GM18511 (cell line): ENCODE measurements at regions not wholly inside any gene's neighbourhood (a gene's known extent, or its start where the extent isn't known, plus 50 kb on each side); places are given as distances from the start of the nearest gene placed in this dataset.
"Not testable (repeated sequence)": the region's sequence is repeated elsewhere in the genome, so short reads cannot be mapped to it uniquely, and the experiment has no call there.

Experiments used
- ATAC-seq: cut with Tn5 transposase; IDR thresholded peaks from one replicate; pipeline ENCODE4 v1.9.1; 2021; ENCODE audit warnings: mild to moderate bottlenecking, moderate library complexity; ENCODE audit not compliant: unreplicated experiment

DNA sequence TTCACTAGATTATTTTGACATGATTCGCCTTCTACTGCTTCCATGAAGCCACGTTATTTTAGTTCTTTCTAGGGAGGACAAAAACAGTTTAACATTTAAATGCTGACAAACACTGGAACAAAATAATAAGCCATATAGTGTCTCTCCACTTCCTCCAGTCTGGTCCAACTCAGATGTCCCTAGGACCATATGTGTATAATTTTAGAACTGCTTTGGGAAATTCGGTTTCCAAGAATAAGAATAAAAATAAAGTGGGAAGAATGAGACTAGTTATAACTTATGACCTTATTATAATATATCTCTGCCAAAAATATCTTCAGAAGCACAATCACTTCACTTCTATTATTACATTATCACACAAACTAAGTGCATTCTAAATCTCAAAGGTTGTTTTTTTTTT, 164.4 kb upstream of the POF1B start:
- no peak for ATAC-seq

DNA sequence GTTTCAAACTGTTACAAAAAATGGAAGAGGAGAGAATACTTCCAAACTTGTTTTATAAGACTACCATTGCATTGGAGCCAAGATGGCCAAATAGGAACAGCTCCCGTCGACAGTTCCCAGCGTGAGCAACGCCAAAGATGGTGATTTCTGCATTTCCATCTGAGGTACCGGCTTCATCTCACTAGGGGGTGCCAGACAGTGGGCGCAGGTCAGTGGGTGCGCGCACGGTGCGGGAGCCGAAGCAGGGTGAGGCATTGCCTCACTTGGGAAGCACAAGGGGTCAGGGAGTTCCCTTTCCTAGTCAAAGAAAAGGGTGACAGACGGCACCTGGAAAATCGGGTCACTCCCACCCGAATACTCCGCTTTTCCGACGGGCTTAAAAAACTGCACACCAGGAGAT, 149.7 kb upstream of the POF1B start:
- ATAC-seq = not testable (repeated sequence)

DNA sequence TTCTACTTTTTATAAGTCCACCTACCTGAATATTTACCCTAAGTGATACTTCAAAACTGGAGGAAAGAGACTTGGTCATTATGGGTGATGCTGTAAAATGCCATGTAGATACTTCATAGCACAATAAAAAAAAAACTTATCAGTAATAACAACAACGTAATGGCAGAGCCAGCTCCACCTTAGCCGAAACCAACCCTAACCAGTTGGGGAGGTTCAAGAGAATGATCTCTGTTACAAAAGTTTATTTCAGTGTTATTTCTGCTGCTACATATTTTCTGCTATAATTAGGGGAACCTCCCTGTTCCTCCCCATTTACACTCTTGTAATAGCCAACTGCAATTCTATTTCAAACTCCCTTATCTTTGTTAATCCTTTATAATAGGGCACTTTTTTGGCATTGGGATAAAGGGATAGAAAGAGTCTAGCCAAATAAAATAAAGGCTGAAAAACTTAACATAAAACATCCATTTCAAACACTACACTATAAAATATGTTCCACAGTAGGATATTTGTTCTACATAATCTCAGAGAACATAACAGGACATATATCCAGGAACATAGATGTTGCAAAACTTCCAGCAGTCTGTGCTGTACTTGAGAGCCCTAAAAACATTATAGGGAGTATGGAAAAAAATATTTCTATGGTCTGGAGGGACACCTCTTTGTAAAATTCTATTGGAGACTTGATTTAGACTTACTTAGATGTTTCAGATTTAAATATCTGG, 138.7 kb upstream of the POF1B start:
- ATAC-seq = no peak

DNA sequence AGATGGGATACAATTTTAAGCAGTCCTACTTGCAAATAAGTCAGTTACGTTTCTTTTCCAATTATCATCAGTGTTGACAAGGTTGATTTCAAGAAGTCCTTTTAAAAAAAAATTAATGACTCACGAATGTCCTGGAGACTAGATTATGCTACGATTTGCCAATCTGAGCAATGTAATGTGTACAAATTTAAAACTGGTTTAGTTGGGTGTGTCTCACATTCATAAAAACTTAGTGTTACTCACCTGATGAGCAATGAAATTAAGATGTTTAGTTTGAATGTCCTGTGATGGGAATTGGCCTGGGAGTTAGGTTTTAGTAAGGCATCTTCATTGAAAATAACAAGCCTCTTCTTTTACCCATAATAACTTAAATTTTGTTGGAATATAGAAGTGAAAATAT, 136.7 kb upstream of the POF1B start:
- ATAC-seq = no peak

DNA sequence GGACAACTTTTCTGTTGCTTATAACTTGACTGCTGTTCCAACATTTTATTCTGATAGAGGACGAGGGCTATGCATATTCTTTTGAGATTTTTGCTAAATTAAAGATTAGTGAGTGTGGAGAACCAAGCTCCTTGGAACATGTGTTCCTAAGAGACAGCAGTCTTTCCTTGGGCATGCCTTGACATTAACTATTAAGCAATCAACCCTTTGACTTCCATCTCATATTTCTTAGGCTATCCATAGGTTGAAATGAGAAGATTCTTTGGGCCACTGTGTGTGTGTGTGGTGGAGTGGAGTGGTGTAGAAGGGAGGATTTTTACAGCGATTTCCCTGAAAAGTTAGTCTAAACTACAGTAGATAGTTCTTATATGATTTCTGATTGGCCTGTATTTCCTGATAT, 127.4 kb upstream of the POF1B start:
- ATAC-seq = no peak

DNA sequence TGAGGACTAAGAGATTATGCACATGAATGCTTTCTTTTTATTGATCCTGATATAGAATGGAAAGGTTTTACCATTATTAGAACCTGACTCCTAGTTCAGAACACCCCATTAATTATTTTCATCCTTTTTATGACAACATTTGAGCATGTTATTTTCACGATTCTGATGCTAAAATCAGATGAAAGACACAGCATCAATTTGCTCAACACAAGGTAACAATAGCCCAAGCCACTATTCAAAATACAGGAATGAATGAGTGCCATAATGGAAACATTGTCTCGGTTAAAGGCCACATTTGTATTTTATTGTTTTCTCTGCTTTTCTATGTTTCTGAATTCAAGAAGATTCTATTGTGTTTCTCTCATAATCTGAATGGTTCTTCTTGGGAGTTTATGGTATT, 126.3 kb upstream of the POF1B start:
- no peak for ATAC-seq

DNA sequence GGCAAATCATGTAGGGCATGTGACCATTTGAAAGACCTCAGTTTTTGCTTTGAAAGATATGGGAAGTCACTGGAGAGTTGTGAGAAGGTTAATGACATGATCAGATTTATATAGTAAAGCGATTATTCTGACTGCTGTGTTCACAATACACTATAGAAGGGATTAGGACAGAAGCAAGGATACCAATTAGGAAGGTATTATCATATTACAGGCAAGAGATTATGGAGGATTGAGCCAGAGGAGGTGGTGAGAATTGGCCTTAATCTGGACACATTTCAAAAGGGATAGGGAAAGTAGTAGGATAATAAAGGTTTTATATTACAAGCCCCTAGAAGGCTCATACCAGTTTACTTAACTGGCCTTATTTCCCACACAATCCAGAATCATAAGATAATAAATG, 124.9 kb upstream of the POF1B start:
- ATAC-seq = no peak

DNA sequence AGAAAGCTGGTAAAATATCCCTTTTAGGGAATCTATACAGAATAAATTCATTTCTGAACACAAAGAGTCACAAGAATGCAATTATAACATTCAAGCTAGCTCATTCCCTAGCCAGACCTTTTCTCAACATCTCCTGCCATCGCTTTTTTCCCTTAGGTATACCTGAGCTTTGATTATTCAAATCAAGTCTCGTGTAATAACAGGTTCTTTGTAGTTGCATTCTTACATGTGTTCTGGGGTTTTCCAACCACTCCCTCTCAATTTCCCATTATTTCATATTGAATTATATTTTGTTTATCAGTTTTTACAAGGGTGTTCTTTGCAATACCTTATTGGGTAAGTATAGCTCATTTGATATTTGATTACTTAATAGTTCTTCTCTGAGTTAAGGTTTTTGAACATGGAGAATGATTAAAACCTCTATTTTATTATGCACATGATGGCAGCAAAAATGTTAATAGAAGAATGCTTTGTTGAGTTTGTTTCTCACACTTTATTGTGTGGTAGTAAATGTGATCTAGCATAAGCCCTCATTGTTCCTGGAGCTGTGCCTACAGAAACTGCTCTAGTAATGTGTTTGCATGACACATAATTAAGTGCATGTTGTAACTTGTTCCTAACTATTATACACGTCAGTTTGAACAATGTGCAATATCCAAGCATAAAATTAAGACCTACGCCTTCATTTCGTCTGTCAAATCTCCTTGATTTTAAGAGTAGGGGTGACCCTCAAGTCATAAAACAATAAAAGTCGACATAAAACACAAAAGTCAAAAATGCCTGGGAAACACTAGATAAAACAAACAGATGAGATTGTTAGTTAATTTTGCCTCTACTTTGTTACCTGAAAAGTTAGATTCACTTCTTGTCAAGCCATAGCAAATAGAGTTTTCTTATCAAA, 124.0 kb upstream of the POF1B start:
- no peak for ATAC-seq

DNA sequence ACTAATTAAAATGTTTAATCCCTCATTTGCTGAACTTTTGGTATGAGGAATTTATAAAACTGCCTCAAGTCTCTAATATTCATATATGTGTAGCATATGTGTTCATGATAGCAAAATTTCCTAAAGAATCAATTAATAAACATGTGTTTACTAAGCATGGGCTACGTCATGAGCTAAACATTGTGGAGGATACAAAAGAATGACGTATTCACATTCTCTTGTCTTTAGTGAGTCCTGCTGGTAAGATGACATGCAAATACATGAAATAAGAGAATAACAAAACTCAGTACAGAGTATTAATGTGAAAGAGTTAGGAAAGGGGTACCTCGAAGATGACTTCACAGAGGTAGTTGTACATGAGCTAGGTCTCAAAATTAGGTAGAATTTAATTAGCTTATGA, 121.9 kb upstream of the POF1B start:
- no peak for ATAC-seq

DNA sequence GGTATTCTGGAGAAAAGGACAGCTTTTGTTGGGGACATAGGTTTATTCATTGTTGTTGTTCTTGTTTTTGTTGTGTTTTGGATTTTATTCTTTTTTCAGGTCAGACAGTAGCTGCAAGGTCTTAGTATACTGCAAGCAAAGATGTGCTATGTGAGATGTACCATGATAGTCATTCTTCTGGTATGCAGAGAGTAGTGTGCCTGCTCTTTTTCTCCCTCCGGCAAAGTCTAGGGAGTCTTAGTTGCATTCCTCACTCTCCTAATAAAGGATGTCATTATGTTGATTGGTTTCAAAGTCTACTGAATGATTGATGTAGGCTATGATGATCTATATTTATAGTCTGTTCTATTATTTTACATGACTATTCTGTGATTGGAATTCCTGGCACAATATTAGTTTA, 119.9 kb upstream of the POF1B start:
- ATAC-seq = no peak

DNA sequence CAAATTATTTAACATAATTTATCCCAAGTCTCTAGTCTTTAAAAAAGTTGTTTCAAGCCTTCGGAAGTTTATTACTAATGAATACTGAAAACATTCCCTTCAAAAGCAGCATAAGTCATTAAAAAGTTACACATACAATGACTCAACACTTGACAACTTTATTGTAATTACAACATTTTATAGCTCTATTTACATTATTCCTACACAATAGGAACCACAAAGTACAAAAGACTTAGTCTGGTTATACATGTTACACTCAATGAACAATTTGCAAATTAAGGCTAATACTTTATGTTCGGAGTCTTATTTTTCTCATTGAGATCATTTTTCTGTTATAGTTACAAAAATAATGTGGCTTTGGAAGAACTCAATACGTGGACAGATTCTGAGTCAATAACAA, 114.4 kb upstream of the POF1B start:
- no peak for ATAC-seq

DNA sequence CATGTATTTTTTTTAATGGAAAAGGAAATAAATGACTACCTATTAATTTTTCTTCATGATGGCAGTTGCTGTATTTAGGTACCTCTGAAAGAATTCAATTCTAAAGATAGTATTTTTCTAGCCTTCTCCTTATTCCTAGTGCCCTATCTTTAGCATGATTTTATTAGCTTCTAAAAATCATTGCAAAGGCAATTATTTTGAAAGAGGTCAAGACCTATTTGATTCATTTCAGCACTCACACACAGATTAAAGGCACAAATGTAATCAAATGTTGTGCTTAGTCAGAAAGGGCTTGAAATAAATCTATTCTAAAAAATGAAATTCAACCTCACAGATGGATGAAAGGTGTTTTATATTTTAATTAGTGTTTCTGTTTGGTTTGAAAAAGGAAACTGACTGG, 74.8 kb upstream of the POF1B start:
- ATAC-seq = no peak

DNA sequence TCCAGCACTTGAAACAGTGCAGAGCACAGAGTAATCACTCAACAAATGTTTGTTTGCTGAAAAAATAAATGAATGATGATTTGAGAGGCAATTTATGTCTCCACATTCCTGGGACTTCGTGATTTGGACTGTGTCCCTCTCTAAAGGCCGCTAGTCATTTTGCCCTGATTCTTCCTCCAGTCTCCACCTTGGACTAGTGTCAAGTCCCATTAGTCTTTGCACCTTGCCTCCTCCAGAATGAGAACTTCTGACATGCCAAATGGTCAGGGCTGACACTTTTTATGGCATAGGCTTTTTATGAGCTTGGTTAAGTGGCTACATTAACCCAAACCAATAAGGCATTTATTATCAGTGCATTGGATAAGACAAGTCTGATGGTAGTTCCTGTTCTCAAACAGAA, 65.1 kb upstream of the POF1B start:
- no peak for ATAC-seq
